GM12872 (cell line): ENCODE measurements at regions not wholly inside any gene's neighbourhood (a gene's known extent, or its start where the extent isn't known, plus 50 kb on each side); places are given as distances from the start of the nearest gene placed in this dataset.

Experiments
- CTCF ChIP-seq: IDR thresholded peaks from 3 replicates; pipeline ENCODE4 v1.5.1; 2011; ENCODE audit warnings: low read depth, mild to moderate bottlenecking, low read length, moderate library complexity; ENCODE audit not compliant: insufficient read depth

GRCh38 chr2:65885266-65885665 lies 452.9 kb upstream of the SPRED2 start:
- TF ChIP-seq CTCF = no peak

- no peak for TF ChIP-seq CTCF
Observed at GRCh38 chr2:65881592-65881991, 449.2 kb upstream of the SPRED2 start.

- TF ChIP-seq CTCF = no peak
Observed at GRCh38 chr2:65880436-65880835, 448.0 kb upstream of the SPRED2 start.

GRCh38 chr2:65878011-65878340 lies 445.6 kb upstream of the SPRED2 start:
- TF ChIP-seq CTCF = no peak

- no peak for TF ChIP-seq CTCF
Observed at GRCh38 chr2:65877331-65878010, 445.1 kb upstream of the SPRED2 start.

GRCh38 chr2:65876114-65876513 lies 443.7 kb upstream of the SPRED2 start:
- TF ChIP-seq CTCF = no peak

- no peak for TF ChIP-seq CTCF
Observed at GRCh38 chr2:65870826-65871225, 438.4 kb upstream of the SPRED2 start.
